DND-41 (cell line): ENCODE measurements at regions not wholly inside any gene's neighbourhood (a gene's known extent, or its start where the extent isn't known, plus 50 kb on each side); places are given as distances from the start of the nearest gene placed in this dataset.

ENCODE experiments used
- ATAC-seq: fragments of 200-7000 bp; cut with Tn5 transposase; 3 replicates; pipeline ENCODE4 v1.9.1; 2021; ENCODE audit warnings: low read depth; ENCODE audit not compliant: insufficient read depth
- DNase-seq: peaks from one replicate; pipeline ENCODE4 v3.0.0-alpha.2; 2020
- H2AFZ ChIP-seq: 2 replicates; pipeline ENCODE4 v1.6.0; 2012; ENCODE audit warnings: low read depth, low read length
- H3K27ac ChIP-seq: 2 replicates; pipeline ENCODE4 v1.5.1; 2012; ENCODE audit warnings: low read length, inconsistent platforms
- H3K27me3 ChIP-seq: fragments of 200-600 bp; sonication (generic); 2 replicates; pipeline ENCODE4 v1.6.0; 2012; ENCODE audit warnings: low read length, mild to moderate bottlenecking, inconsistent platforms; ENCODE audit not compliant: insufficient read depth, poor library complexity
- H3K36me3 ChIP-seq: 2 replicates; pipeline ENCODE4 v1.5.1; 2012; ENCODE audit warnings: low read length, inconsistent platforms; ENCODE audit not compliant: insufficient read depth
- H3K4me1 ChIP-seq: 2 replicates; pipeline ENCODE4 v1.5.1; 2012; ENCODE audit warnings: mild to moderate bottlenecking, low read length; ENCODE audit not compliant: insufficient read depth
- H3K4me2 ChIP-seq: 2 replicates; pipeline ENCODE4 v1.6.0; 2012; ENCODE audit warnings: mild to moderate bottlenecking, moderate library complexity, low read length, inconsistent platforms; ENCODE audit not compliant: insufficient read depth
- H3K4me3 ChIP-seq, 2 experiments: fragments of 200-600 bp in 1 of 2; shearing (Covaris generic) in 1 of 2; 2 replicates each; pipeline ENCODE4 v1.5.1; 2012 to 2016; ENCODE audit warnings: inconsistent platforms in 2 of 2, low read length in 2 of 2, mild to moderate bottlenecking in 2 of 2, low read depth in 1 of 2, moderate library complexity in 1 of 2
- H3K79me2 ChIP-seq: 2 replicates; pipeline ENCODE4 v1.6.0; 2012; ENCODE audit warnings: low read length, inconsistent platforms; ENCODE audit not compliant: insufficient read depth
- H3K9ac ChIP-seq: 2 replicates; pipeline ENCODE4 v1.6.0; 2012; ENCODE audit warnings: low read depth, mild to moderate bottlenecking, inconsistent platforms, low read length, moderate library complexity
- H3K9me3 ChIP-seq: 2 replicates; pipeline ENCODE4 v1.5.1; 2012; ENCODE audit warnings: low read length, moderate library complexity, mild to moderate bottlenecking, inconsistent platforms; ENCODE audit not compliant: insufficient read depth, severe bottlenecking
- H4K20me1 ChIP-seq: 2 replicates; pipeline ENCODE4 v1.6.0; 2012; ENCODE audit warnings: low read length; ENCODE audit not compliant: insufficient read depth
- CTCF ChIP-seq: IDR thresholded peaks from 2 replicates; pipeline ENCODE4 v1.5.1; 2012; ENCODE audit warnings: borderline replicate concordance, low read length, moderate library complexity, mild to moderate bottlenecking; ENCODE audit not compliant: poor library complexity, severe bottlenecking; ENCODE audit errors: extremely low read depth
- EZH2 ChIP-seq: IDR thresholded peaks from 3 replicates; pipeline ENCODE4 v1.6.1; 2012; ENCODE audit warnings: borderline replicate concordance, low read depth, mild to moderate bottlenecking, moderate library complexity, low read length, inconsistent platforms; ENCODE audit not compliant: severe bottlenecking

GRCh38 chr17:71885662-71886061 is 235.2 kb upstream of the SOX9 start:
- Histone ChIP-seq H3K4me1 (no peaks in the 10 kb centered on the region), H3K4me2 (no peak overlapping the region), H4K20me1 (no peaks in the 10 kb centered on the region), H3K79me2 (no peaks in the 10 kb centered on the region), H3K4me3 (no peak overlapping the region), H3K36me3 (no peaks in the 10 kb centered on the region), H3K27me3 (peaks cover 2% of the 10 kb centered on the region), H2AFZ (no peak overlapping the region), H3K9ac (no peak overlapping the region), H3K27ac (no peak overlapping the region), H3K9me3 (no peaks in the 10 kb centered on the region)
- DNase-seq (no peak), ATAC-seq (no peak)
- no peak for TF ChIP-seq CTCF
- TF ChIP-seq EZH2: no peak

GRCh38 chr17:71899317-71899716 is 221.5 kb upstream of the SOX9 start:
- ATAC-seq (no peak), DNase-seq (no peak)
- Histone ChIP-seq H3K4me3 (no peak overlapping the region), H3K9ac (no peak overlapping the region), H3K4me2 (no peak overlapping the region), H3K27me3 (peaks cover 2% of the 10 kb centered on the region), H3K4me1 (no peaks in the 10 kb centered on the region), H3K79me2 (no peaks in the 10 kb centered on the region), H3K36me3 (no peaks in the 10 kb centered on the region), H3K9me3 (no peaks in the 10 kb centered on the region), H2AFZ (no peak overlapping the region), H3K27ac (no peak overlapping the region), H4K20me1 (no peaks in the 10 kb centered on the region)
- no peak for TF ChIP-seq EZH2
- no peak for TF ChIP-seq CTCF

DNA sequence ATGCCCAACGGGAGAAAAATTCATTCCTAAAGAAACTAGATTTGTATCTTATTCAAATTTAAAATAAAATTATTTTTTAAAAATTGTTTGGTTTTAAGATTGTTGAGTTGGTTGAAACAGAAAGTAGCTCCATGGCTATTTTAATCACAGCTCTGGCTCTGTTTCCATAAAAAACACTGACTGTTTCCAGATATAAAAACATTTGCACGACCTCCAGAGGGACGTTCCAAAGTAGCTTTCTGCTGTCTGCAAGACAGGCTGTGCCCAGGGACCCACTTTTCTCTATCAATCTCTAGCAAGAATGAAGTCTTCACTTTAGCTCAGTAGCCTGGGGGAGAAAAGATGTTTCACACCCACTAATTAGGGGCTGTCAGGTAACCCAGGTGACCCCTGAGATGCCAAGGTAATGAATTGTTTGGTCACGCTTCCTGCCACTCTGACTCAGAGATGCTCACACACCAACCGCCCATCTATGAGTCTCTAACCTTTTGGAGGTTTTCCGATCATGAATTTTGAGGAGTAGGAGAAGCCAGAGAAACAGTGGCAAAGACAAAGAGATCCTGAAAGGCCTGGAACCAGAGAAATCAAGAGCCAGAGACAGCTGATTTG is 220.1 kb upstream of the SOX9 start:
- no peak overlapping the region for H3K4me3 ChIP-seq
- H2AFZ ChIP-seq: no peak overlapping the region
- no peak for ATAC-seq
- H3K4me1 ChIP-seq: no peaks in the 10 kb centered on the region
- H3K27ac ChIP-seq: no peak overlapping the region
- DNase-seq: no peak
- H3K36me3 ChIP-seq: no peaks in the 10 kb centered on the region
- TF ChIP-seq EZH2 (no peak), CTCF (no peak)
- no peaks in the 10 kb centered on the region for H3K27me3 ChIP-seq
- no peaks in the 10 kb centered on the region for H3K79me2 ChIP-seq
- H3K9ac ChIP-seq: no peak overlapping the region
- H3K4me2 ChIP-seq: no peak overlapping the region
- H3K9me3 ChIP-seq: no peaks in the 10 kb centered on the region
- no peaks in the 10 kb centered on the region for H4K20me1 ChIP-seq
